A673 (cell line): ENCODE measurements at regions not wholly inside any gene's neighbourhood (a gene's known extent, or its start where the extent isn't known, plus 50 kb on each side); places are given as distances from the start of the nearest gene placed in this dataset.

Experiments
- CTCF ChIP-seq: fragments of 300-800, 200-600 bp; sonication (generic); conservative IDR thresholded peaks from 2 replicates; pipeline ENCODE4 v1.5.1; 2017; ENCODE audit warnings: low read depth, mild to moderate bottlenecking, antibody characterized with exemption, low read length, moderate library complexity, mixed read lengths
- EZH2 ChIP-seq: fragments of 200-600 bp; sonication (generic); IDR thresholded peaks from 2 replicates; pipeline ENCODE4 v1.6.1; 2017; ENCODE audit warnings: borderline replicate concordance, low read depth, mild to moderate bottlenecking, mixed read lengths, antibody characterized with exemption, low read length; ENCODE audit not compliant: poor library complexity, severe bottlenecking

GRCh38 chr9:108395421-108395820 lies 460.4 kb downstream of the ACTL7B start:
- no peak for TF ChIP-seq CTCF
- TF ChIP-seq EZH2, result no peak
